Trophoblast cell (in vitro differentiated cells and primary cell): ENCODE measurements at regions not wholly inside any gene's neighbourhood (a gene's known extent, or its start where the extent isn't known, plus 50 kb on each side); places are given as distances from the start of the nearest gene placed in this dataset.
A peak's percentile ranks its signal among the peaks of the same experiment; 100 is the strongest.

Source experiments
- DNase-seq, 2 donors: peaks; one replicate each; pipeline ENCODE4 v3.0.0-alpha.2; 2016
- H2AFZ ChIP-seq: 2 replicates; pipeline ENCODE4 v1.6.1; 2013; ENCODE audit warnings: low read length, moderate library complexity, mild to moderate bottlenecking; ENCODE audit not compliant: insufficient read depth, poor library complexity
- H2AK5ac ChIP-seq: 2 replicates; pipeline ENCODE4 v1.6.1; 2013; ENCODE audit warnings: mild to moderate bottlenecking, low read length
- H2BK120ac ChIP-seq: 2 replicates; pipeline ENCODE4 v1.6.1; 2013; ENCODE audit warnings: low read length, mild to moderate bottlenecking, moderate library complexity; ENCODE audit not compliant: insufficient read depth, poor library complexity
- H2BK12ac ChIP-seq: 2 replicates; pipeline ENCODE4 v1.6.1; 2013; ENCODE audit warnings: mild to moderate bottlenecking, low read length, moderate library complexity
- H2BK5ac ChIP-seq: 2 replicates; pipeline ENCODE4 v1.6.1; 2013; ENCODE audit warnings: low read length, low read depth, moderate library complexity, mild to moderate bottlenecking; ENCODE audit not compliant: poor library complexity
- H3K14ac ChIP-seq: 2 replicates; pipeline ENCODE4 v1.6.1; 2013; ENCODE audit warnings: mild to moderate bottlenecking, low read length
- H3K18ac ChIP-seq: 2 replicates; pipeline ENCODE4 v1.6.1; 2013; ENCODE audit warnings: mild to moderate bottlenecking, low read length
- H3K23ac ChIP-seq: 2 replicates; pipeline ENCODE4 v1.6.1; 2013; ENCODE audit warnings: low read length
- H3K27ac ChIP-seq: 2 replicates; pipeline ENCODE4 v1.5.1; 2013; ENCODE audit warnings: low read depth, mild to moderate bottlenecking, inconsistent platforms, low read length, moderate library complexity
- H3K27me3 ChIP-seq: 2 replicates; pipeline ENCODE4 v1.6.1; 2013; ENCODE audit warnings: inconsistent platforms, mild to moderate bottlenecking, low read length, moderate library complexity; ENCODE audit not compliant: insufficient read depth
- H3K36me3 ChIP-seq, 2 experiments: 1 replicate in 1 of 2; 2 replicates in 1 of 2; pipeline ENCODE4 v1.6.1; 2013; ENCODE audit warnings: low read length in 2 of 2, mild to moderate bottlenecking in 2 of 2, moderate library complexity in 1 of 2; ENCODE audit not compliant: insufficient read depth in 2 of 2, control insufficient read depth in 1 of 2
- H3K4ac ChIP-seq: 2 replicates; pipeline ENCODE4 v1.6.1; 2013; ENCODE audit warnings: low read depth, mild to moderate bottlenecking, low read length, moderate library complexity
- H3K4me1 ChIP-seq, 2 experiments: 1 replicate in 1 of 2; 2 replicates in 1 of 2; pipeline ENCODE4 v1.6.1; 2013; ENCODE audit warnings: low read length in 2 of 2, mild to moderate bottlenecking in 2 of 2, moderate library complexity in 1 of 2; ENCODE audit not compliant: insufficient read depth in 2 of 2, control insufficient read depth in 1 of 2
- H3K4me2 ChIP-seq: 2 replicates; pipeline ENCODE4 v1.6.1; 2013; ENCODE audit warnings: inconsistent platforms, mild to moderate bottlenecking, low read length, moderate library complexity
- H3K4me3 ChIP-seq: 2 replicates; pipeline ENCODE4 v1.5.1; 2013; ENCODE audit warnings: mild to moderate bottlenecking, low read depth, low read length, inconsistent platforms
- H3K79me1 ChIP-seq: one replicate; pipeline ENCODE4 v1.6.1; 2013; ENCODE audit warnings: low read length
- H3K79me2 ChIP-seq: 2 replicates; pipeline ENCODE4 v1.6.1; 2013; ENCODE audit warnings: low read length, mild to moderate bottlenecking; ENCODE audit not compliant: control insufficient read depth, insufficient read depth, poor library complexity
- H3K9ac ChIP-seq: 2 replicates; pipeline ENCODE4 v1.6.1; 2013; ENCODE audit warnings: mild to moderate bottlenecking, low read length
- H3K9me3 ChIP-seq: 2 replicates; pipeline ENCODE4 v1.6.1; 2013; ENCODE audit warnings: low read depth, mild to moderate bottlenecking, control low read depth, inconsistent platforms, low read length; ENCODE audit not compliant: insufficient read depth
- H4K12ac ChIP-seq: 2 replicates; pipeline ENCODE4 v1.6.1; 2013; ENCODE audit warnings: low read depth, mild to moderate bottlenecking, low read length, moderate library complexity
- H4K8ac ChIP-seq: 2 replicates; pipeline ENCODE4 v1.6.1; 2013; ENCODE audit warnings: low read depth, mild to moderate bottlenecking, low read length, moderate library complexity
- H4K91ac ChIP-seq: one replicate; pipeline ENCODE4 v1.6.1; 2013; ENCODE audit warnings: low read depth, mild to moderate bottlenecking, low read length, moderate library complexity
- WGBS: extraction: QIAGEN DNeasy Blood & Tissue Kit; methylation state at CpG from one replicate; pipeline ENCODE4 v1.1.7; 2013; ENCODE audit warnings: missing lambda C conversion rate; ENCODE audit not compliant: insufficient read length, insufficient coverage; ENCODE audit errors: extremely low coverage; 5-methylcytosine and 5-hydroxymethylcytosine counted together

- no peak for DNase-seq
- peaks cover 0 to 2% of the 10 kb centered on the region in 2 experiments for H3K4me1 ChIP-seq
- no peak overlapping the region for H2AFZ ChIP-seq
- no peak overlapping the region for H4K91ac ChIP-seq
- no peak overlapping the region for H3K4me2 ChIP-seq
- no peaks in the 10 kb centered on the region for H3K79me2 ChIP-seq
- H3K9ac ChIP-seq, result no peak overlapping the region
- H2AK5ac ChIP-seq, result no peak overlapping the region
- no peak overlapping the region for H3K27ac ChIP-seq
- no peak overlapping the region for H4K8ac ChIP-seq
- no peaks in the 10 kb centered on the region for H3K79me1 ChIP-seq
- H3K4me3 ChIP-seq, result no peak overlapping the region
- H4K12ac ChIP-seq, result no peak overlapping the region
- no peak overlapping the region for H3K23ac ChIP-seq
- no peak overlapping the region for H2BK120ac ChIP-seq
- no peak overlapping the region for H3K4ac ChIP-seq
- H2BK12ac ChIP-seq, result no peak overlapping the region
- no peak overlapping the region for H3K14ac ChIP-seq
- no CpG with 5 or more reads among the region's 2 CpGs for WGBS
- no peak overlapping the region for H2BK5ac ChIP-seq
- no peak overlapping the region for H3K18ac ChIP-seq
- H3K36me3 ChIP-seq, result no peaks in the 10 kb centered on the region
- no peaks in the 10 kb centered on the region for H3K27me3 ChIP-seq
- H3K9me3 ChIP-seq, result peaks cover 1% of the 10 kb centered on the region
Measured at GRCh38 chr2:220065581-220065980, 438.2 kb downstream of the SLC4A3 start.

DNA sequence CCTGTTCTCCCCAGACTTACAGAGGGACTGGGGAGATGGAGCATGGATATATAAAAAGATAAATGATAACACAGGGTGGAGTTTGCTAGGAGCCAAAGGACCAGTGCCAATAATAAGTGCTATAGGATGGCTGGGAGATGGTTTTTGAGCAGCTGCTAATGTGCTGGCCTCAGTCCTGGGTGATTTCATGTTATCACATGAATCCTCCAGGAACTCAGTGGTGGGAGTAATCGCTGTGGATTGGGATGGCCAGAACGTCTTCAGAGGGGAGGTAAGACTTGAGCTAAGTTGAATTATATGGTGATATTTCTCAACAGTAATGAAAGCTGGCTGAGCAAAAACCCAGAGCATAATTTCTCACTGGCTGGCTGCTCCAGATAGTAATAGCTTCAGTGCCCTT is 441.4 kb downstream of the SLC4A3 start:
- H3K18ac ChIP-seq, result no peak overlapping the region
- no peak overlapping the region for H2BK12ac ChIP-seq
- no CpG with 5 or more reads among the region's 2 CpGs for WGBS
- H3K4me1 ChIP-seq, result peaks cover 3 to 5% of the 10 kb centered on the region in 2 experiments
- H3K23ac ChIP-seq, result no peak overlapping the region
- no peak overlapping the region for H4K12ac ChIP-seq
- no peak overlapping the region for H3K27ac ChIP-seq
- no peaks in the 10 kb centered on the region for H3K36me3 ChIP-seq
- no peak overlapping the region for H3K14ac ChIP-seq
- no peak overlapping the region for H2BK5ac ChIP-seq
- DNase-seq, result no peak
- no peaks in the 10 kb centered on the region for H3K9me3 ChIP-seq
- no peak overlapping the region for H3K4me2 ChIP-seq
- no peak overlapping the region for H4K8ac ChIP-seq
- no peaks in the 10 kb centered on the region for H3K79me2 ChIP-seq
- no peak overlapping the region for H3K9ac ChIP-seq
- peaks cover 2% of the 10 kb centered on the region for H3K79me1 ChIP-seq
- H3K4me3 ChIP-seq, result no peak overlapping the region
- H3K27me3 ChIP-seq, result no peaks in the 10 kb centered on the region
- H4K91ac ChIP-seq, result no peak overlapping the region
- H2AFZ ChIP-seq, result no peak overlapping the region
- no peak overlapping the region for H3K4ac ChIP-seq
- no peak overlapping the region for H2BK120ac ChIP-seq
- no peak overlapping the region for H2AK5ac ChIP-seq

- no peak overlapping the region for H3K4me2 ChIP-seq
- H3K4ac ChIP-seq, result no peak overlapping the region
- no peak overlapping the region for H2BK5ac ChIP-seq
- H2BK12ac ChIP-seq, result no peak overlapping the region
- peaks cover 3 to 5% of the 10 kb centered on the region in 2 experiments for H3K4me1 ChIP-seq
- H3K9ac ChIP-seq, result no peak overlapping the region
- no peaks in the 10 kb centered on the region for H3K27me3 ChIP-seq
- no peak for DNase-seq
- no peak overlapping the region for H3K23ac ChIP-seq
- peaks cover 2% of the 10 kb centered on the region for H3K79me1 ChIP-seq
- no peak overlapping the region for H3K27ac ChIP-seq
- no peaks in the 10 kb centered on the region for H3K36me3 ChIP-seq
- no peak overlapping the region for H2AFZ ChIP-seq
- no peaks in the 10 kb centered on the region for H3K79me2 ChIP-seq
- no peaks in the 10 kb centered on the region for H3K9me3 ChIP-seq
- H4K91ac ChIP-seq, result no peak overlapping the region
- WGBS, result no CpG with 5 or more reads among the region's 1 CpG
- no peak overlapping the region for H3K4me3 ChIP-seq
- H4K12ac ChIP-seq, result no peak overlapping the region
- H3K18ac ChIP-seq, result no peak overlapping the region
- no peak overlapping the region for H2BK120ac ChIP-seq
- no peak overlapping the region for H4K8ac ChIP-seq
- H3K14ac ChIP-seq, result no peak overlapping the region
- no peak overlapping the region for H2AK5ac ChIP-seq
Measured at GRCh38 chr2:220070349-220070748, 442.9 kb downstream of the SLC4A3 start.

DNA sequence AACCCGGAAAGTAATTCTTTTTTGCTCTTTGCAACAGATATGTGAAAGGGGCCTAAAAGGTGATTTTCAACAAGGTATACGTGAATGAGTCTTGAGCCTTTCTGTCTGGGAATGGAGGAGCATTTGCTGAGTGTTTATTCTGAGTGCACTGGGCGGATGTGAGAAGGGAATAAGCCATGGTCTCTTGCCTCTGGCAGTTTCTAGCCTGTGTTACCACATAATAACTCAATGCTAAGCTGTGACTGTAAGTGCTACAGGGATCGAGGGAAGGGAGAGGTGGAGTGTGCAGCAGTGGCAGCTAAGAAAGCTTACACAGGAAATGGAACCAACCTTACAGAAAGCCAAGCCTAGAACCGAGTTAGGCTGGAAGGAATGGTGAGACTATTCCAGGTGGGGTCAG is 444.3 kb downstream of the SLC4A3 start:
- Histone ChIP-seq H4K8ac (no peak overlapping the region), H3K79me2 (no peaks in the 10 kb centered on the region), H3K36me3 (no peaks in the 10 kb centered on the region), H3K18ac (no peak overlapping the region), H3K9me3 (no peaks in the 10 kb centered on the region), H3K4me2 (no peak overlapping the region), H3K9ac (no peak overlapping the region), H2AK5ac (no peak overlapping the region), H3K79me1 (peaks cover 2% of the 10 kb centered on the region), H2BK5ac (no peak overlapping the region), H4K91ac (no peak overlapping the region), H3K14ac (no peak overlapping the region), H2BK12ac (no peak overlapping the region), H3K4me1 (peaks cover 4 to 5% of the 10 kb centered on the region in 2 experiments), H3K4me3 (no peak overlapping the region), H2BK120ac (no peak overlapping the region), H3K27ac (peak overlapping the region; percentile 22), H3K23ac (no peak overlapping the region), H4K12ac (no peak overlapping the region), H3K27me3 (no peaks in the 10 kb centered on the region), H2AFZ (no peak overlapping the region), H3K4ac (no peak overlapping the region)
- DNase-seq, result no peak
- no CpG with 5 or more reads among the region's 5 CpGs for WGBS
